ENCODE measurements at regions not wholly inside any gene's neighbourhood (a gene's known extent, or its start where the extent isn't known, plus 50 kb on each side); places are given as distances from the start of the nearest gene placed in this dataset.

DNA sequence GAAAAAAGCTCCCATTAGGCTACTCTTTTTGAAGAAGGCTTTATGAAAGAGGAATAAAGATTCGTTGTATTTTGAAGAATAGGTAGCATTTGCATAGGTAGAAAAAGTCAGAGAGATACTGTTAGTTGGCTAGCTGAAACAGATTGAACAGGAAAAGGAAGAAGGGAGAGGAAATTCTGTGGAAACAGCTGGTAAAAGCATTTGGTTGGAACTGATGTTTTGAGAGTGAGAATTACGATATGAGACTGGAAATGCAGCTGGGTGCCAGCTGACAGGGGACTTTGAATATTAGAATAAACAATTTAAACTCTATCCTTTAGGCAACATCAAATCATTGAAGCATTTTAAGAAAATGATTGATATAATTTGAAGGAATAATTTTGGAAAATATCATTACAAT, 96.7 kb upstream of the CNTNAP5 start:
- no peak for DNase-seq (ENCODE audit: low spot score)

DNA sequence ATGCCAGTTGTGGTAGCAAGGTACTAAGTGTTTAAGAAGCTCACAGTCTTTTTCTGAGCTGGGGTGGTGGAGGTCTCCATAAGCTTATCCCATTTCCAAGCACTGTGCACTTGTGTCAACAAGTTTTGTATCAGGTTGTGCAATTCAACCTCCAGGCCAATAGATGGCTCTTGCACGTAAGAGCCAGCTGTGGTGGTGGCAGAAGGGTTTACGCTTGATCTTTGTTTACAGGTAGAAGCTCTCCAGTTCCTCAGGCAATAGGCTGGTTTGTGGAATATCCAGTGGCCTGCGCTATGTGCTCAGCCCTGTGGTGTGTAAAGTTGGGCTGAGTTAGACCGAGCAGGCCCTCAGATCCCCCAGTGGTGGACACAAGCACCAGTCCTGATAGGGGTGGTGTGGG, 89.7 kb upstream of the CNTNAP5 start:
- DNase-seq (ENCODE audit: low spot score) = no peak

DNA sequence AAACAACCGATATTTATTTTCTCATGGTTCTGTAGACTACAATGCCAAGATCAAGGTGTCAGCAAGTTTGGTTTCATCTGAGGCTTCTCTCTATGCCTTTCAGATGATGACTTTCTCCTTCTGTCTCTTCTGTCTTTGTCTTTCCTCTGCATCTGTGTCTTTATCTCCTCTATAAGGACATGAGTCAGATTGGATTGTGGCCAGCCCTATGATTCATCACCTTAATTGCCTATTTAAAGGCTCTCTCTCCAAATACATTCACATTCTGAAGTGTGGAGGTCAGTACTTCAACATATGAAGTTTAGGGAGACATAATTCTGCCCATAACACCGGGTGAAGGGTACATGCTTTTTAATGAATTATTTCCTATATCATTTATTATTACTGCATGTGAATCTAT, 71.2 kb upstream of the CNTNAP5 start:
- peak; percentile 43 for DNase-seq (ENCODE audit: low spot score)

DNA sequence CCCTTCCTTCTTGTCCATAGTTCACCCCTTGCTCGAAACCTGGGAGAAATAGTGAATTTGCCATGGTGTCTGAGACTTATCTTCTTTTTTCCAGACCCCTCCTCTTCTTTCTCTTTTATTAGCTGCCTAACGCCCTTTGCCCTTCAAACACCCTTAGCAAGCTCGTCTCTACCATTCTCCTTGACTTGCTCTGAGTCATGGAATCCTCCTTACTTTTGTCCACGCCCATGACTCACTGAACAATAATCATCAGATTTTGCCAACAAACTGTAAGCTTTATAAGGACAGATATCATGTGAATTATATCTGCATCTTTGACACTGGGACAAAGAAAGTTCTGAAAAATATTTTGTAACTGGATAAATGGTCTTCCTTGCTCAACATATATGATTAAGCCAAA, 67.1 kb upstream of the CNTNAP5 start:
- DNase-seq (ENCODE audit: low spot score) = no peak

DNA sequence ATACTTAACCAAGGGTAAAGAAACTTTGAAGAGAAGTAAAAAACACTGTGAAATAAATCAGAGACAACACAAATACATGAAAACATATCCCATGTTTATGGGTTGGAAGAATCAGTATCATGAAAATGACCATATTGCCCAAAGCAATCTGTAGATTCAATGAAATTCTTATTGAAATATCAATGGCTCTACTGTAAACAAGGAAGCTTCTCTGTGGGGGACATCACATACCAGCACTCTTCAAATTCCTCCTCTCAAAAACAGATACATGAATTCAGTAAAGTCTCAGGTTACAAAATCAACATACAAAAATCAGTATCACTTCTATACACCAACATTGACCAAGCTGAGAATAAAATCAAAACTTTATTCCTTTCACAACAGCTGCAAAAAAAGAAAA, 63.5 kb upstream of the CNTNAP5 start:
- no peak for DNase-seq (ENCODE audit: low spot score)

DNA sequence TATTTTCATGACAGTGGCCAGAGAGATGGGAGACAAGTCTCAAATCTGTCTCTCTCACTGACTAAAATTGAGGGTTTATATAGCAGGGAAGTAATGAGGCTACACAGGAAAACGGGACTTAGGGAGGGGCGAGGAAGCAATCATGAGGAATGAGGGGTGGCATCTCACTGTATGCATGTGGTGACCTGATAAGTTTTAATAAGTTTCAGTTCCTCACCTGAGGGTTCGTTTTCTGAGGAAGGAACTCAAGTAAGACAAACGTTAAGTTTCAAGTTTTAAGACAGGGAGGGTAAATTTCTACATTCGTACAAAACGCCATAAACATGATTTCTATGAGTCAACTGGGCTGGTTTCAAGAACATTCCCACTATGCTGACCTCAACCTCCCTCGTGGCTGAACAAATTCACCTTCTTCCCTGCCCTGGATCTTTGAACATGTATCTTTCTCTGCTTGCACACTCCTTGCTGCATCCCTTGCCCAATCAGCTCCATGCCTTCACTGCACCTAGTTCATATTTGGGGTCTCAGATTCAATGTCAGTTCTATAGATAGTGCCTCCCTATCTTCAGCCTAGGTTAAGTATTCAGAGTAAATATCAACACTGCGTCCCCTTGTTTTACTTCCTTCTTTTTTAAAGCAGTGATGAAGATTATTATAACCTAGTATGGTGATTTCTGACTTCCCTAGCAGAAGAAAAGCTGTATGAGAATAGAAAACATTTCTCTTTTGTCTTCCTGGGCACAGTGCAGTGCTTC, 53.3 kb upstream of the CNTNAP5 start:
- DNase-seq (ENCODE audit: low spot score) = no peak
